HG03135 (cell line): ENCODE measurements at regions not wholly inside any gene's neighbourhood (a gene's known extent, or its start where the extent isn't known, plus 50 kb on each side); places are given as distances from the start of the nearest gene placed in this dataset.

Experiments used
- ATAC-seq: cut with Tn5 transposase; IDR thresholded peaks from one replicate; pipeline ENCODE4 v1.9.1; 2021; ENCODE audit warnings: mild to moderate bottlenecking, moderate library complexity; ENCODE audit not compliant: unreplicated experiment

- no peak for ATAC-seq
Observed at GRCh38 chr9:113646946-113647914, 183.7 kb downstream of the RGS3 start.

DNA sequence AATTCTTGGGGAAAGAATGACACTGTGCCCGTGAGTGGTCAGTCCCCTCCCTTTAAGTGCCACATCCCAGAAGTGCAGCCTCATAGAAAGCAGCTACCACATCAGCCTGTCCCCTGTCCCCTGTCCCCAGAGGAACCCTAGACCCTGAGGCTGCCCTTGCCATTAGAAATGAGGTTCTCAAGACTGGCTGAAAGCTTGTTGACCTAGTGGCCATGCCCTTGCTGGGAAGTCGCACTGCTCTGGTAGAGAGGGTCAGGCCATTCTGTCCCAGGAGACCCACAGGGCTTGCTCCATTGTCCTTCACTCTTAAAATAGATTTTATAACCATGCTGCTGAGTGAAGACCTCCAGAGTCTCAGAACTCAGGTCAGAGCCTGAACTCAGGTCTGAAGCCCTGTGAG, 184.5 kb downstream of the RGS3 start:
- ATAC-seq, result no peak

DNA sequence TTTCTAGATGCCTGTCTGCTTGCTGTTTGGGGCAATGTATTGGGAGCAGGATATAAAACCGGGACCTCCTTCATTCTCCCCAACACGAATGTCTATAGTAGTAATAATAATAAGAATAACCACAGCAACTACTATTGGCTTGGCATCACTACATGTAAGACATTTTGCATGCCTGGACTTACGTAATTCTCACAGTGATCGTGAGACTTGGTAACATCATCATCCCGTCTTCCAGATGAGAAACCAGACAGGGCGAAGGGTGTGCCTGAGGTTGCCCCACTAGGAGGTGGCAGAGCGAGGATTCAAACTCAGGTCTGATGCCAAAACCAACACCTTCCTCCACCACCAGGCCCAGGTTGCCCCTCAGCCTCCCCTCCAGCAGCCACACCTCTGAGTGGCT, 185.1 kb downstream of the RGS3 start:
- ATAC-seq, result no peak

DNA sequence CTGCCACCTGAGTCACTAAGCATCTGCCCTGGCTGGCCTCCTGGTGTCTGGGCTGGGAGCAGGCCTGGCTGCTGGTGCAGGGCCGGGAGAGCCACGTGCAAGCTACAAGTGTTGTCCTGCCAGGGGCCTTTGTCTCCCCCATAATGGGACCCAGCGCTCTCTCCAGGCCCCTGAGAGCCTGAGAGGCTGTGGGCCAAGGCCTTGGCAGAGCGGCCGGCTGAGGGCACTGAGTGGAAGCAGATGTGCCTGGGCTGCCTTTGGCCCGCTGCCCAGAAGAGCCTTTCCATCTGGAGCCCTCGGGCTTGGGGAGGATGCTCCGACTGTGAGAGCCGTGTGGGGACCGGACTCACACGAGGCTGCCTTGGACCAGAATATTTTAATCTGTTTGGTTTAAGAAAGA, 185.5 kb downstream of the RGS3 start:
- ATAC-seq, result no peak

DNA sequence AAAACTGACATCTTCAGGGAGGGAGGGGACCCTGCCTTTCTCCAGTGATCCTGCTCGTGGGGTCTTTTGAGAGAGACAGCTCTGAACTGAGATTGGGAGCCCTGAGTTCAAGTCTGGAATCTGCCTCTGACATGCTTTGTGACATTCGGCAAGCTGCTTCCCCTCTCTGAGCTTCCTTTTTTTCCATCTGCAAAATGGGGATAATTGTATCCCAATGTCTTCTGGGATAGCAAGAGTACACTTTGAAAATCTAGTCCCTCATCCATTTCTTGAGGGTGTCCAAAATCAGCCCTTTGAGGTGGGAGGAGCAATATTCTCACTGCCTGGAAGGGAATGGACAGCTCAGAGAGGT, 186.3 kb downstream of the RGS3 start:
- ATAC-seq, result no peak

GRCh38 chr9:113650207-113651131, 186.9 kb downstream of the RGS3 start:
- ATAC-seq, result no peak

DNA sequence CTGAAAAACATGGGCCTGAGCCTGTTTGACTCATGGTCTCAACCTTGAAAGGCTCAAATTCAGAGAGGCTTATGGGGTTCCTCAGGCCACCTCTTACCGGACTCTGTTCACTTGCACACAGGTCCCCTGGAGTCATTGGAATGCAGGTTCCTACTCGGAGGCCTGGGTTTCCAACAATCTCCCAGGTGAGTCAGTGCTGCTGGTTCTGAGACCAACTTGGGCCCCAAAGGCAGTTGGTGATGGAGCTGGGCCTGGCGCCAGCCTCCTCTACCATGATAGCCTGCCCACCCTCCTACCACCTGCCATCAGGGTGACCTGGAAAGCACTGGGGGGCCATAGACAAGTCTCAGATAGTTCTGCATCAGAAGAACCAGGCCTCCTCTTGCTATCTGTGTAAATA, 188.4 kb downstream of the RGS3 start:
- ATAC-seq, result no peak

GRCh38 chr9:113652355-113653152, 189.0 kb downstream of the RGS3 start:
- ATAC-seq, result no peak

DNA sequence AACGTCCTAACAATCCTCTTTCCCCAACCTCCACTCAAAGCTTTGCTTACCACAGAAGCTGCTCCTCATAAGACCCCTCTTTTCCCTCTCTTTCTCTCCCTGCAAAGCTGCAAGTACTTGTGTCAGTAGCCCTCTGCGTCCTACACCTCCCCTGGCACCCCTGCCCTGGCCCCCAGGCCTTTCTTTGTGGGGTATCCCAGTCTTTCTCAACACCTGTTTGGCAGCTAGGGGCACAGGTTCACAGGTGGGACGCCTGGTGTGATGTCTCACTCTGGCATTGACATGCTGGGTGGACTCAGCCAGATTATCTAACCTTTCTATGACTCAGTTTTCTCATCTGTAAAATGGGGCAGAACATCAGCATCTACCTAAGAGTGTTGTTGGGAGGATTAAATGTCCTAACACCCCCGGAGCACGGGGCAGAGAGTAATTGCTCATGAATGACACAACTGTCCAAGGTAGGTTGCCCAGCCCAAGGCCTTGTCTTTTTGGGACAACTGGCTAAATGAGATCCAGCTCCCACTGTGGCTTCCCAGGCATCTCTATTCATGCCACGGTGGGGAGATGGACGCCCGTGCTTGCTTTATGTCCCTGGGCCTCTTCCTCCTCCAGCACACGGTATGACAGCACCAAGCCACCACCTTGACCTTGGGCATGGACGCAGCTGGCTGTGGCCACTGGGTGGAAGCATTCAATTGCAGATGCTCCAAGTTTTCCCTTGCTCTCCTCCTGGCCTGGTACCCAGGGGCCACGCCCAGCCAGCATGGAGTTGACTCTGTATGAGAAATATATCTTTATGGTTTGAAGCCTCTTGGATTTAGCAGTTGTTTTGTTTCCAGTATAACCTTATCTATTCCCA, 190.4 kb downstream of the RGS3 start:
- ATAC-seq, result no peak

DNA sequence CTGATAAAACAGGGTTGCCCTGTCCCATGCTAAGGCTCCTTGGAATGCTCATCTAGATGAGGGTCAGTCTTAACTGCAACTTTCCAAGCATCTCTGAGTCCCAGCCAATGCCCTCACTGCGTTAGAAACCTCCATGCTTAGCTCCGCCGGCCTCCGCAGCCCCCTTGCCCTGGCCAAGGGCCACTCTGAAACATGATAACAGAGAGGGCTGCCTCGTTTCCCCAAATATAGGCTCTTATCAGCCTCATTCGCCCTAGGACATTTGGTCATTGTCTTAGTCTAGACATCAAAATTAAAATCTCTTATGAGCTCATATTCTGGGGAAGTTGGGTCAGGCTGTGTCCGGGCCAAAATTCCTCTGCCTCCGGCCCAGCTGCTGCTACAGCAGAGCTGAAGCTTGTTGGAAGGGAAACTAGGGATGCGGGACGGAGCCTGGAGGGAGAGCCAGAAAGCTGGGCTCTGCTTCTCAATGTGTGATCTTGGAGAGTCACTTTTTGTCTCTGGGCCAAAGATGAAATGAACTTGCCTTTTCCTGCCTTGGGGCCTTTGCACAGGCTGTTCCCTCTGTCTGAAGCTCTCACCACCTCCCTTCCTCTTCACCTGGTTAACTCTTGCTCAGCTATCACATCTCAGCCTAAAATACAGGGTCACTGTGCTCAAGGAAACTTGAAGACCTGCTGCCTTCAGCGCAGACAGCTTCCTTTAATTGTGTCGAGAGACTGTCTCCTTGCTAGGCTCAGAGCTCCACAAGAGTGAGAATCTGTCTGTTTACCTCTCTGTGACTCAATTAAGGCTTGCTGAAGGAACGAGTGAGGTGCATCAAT, 191.3 kb downstream of the RGS3 start:
- no peak for ATAC-seq

GRCh38 chr9:113656771-113657670, 193.5 kb downstream of the RGS3 start:
- no peak for ATAC-seq

- peak; percentile 74 for ATAC-seq
Observed at GRCh38 chr9:113657765-113658544, 194.4 kb downstream of the RGS3 start.

DNA sequence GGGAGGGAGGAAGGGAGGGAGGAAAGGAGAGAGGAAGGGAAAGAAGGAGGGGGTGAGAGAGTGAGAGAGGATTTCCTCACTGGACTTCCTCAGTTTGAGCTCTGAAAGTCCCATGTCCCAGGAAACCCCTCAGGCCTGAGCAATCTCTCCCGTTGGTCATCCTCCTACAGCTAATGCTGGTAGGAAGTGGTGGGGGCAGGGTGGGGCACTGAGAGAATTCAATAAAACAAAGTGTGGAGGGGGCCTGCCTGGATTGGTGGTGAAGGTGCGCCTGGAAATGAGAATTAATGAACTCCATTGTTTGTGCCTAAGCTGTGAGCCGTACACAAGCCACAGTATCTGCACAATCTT, 195.0 kb downstream of the RGS3 start:
- no peak for ATAC-seq

DNA sequence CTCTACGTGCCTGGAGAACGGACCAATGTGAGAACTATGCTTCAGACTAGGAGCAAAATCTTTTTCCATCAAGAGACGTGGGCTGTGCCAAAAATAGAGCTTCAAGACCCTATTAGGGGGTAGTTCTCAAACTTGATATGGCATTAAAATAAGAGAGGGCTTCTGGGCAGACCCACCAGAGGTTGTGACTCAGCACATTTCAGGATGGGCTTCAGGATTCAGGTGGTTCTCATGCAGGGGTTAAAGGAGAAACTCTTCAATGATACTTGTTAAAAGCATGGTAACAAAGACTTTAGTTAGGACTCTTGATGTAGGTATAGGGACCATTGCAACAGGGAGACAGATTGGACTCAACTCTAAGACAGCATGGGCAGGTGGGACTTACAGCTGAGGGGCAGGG, 195.5 kb downstream of the RGS3 start:
- ATAC-seq, result no peak

DNA sequence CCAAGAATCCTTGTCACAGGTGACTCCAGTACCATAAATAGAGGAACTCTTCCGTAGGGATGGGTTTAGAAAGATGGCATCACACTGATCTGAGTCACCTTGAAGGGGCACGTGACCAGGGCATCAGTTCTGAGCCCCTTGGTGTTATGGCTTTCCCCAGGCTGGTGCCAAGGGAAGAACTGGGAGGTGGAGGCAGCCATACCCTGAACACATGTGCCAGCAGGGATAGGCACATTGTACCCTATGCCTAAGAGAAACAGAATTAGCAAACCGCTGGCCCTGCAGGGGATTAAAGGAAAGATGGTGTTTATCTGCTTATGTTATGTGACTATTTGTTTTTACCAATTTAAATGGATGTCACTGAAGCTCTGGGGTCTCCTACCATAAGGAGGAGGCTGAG, 196.2 kb downstream of the RGS3 start:
- no peak for ATAC-seq

- no peak for ATAC-seq
Observed at GRCh38 chr9:113660196-113660595, 196.7 kb downstream of the RGS3 start.

DNA sequence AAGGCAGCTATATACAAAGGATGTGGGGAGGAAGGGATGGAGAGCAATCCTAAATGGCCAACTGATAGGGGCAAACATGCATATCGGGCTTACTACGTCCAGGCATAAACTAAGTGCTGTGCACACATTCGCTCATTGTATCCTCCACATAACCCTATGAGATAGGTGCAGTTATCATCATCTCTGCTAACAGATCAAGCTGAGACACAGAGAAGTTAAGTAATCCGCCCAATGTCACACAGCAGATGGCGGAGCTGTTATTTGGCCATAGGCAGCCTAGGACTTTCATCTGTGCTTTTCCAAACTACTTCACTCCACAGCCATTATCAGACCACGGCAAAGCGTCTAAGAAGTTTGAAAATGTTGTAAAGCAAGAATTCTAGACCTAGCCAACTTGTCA, 197.5 kb downstream of the RGS3 start:
- no peak for ATAC-seq
